Ishikawa (cell line): ENCODE measurements at regions not wholly inside any gene's neighbourhood (a gene's known extent, or its start where the extent isn't known, plus 50 kb on each side); places are given as distances from the start of the nearest gene placed in this dataset.
A peak's percentile ranks its signal among the peaks of the same experiment; 100 is the strongest.

ENCODE experiments used
- CEBPB ChIP-seq: IDR thresholded peaks from 2 replicates; pipeline ENCODE4 v1.6.1; 2012
- CREB1 ChIP-seq: IDR thresholded peaks from 2 replicates; pipeline ENCODE4 v1.6.1; 2012; ENCODE audit warnings: low read depth
- EGR1 ChIP-seq: IDR thresholded peaks from 2 replicates; pipeline ENCODE4 v1.6.1; 2012
- EP300 ChIP-seq: IDR thresholded peaks from 2 replicates; pipeline ENCODE4 v1.6.1; 2012; ENCODE audit warnings: borderline replicate concordance
- FOXM1 ChIP-seq: IDR thresholded peaks from 2 replicates; pipeline ENCODE4 v1.6.1; 2012; ENCODE audit warnings: low read depth, borderline replicate concordance
- MAX ChIP-seq: IDR thresholded peaks from 2 replicates; pipeline ENCODE4 v1.6.1; 2012
- NFIC ChIP-seq: IDR thresholded peaks from 2 replicates; pipeline ENCODE4 v1.6.1; 2012
- RAD21 ChIP-seq: IDR thresholded peaks from 2 replicates; pipeline ENCODE4 v1.6.1; 2012; ENCODE audit warnings: low read depth
- REST ChIP-seq: IDR thresholded peaks from 2 replicates; pipeline ENCODE4 v1.6.1; 2012; ENCODE audit warnings: low read depth, mild to moderate bottlenecking
- TAF1 ChIP-seq: IDR thresholded peaks from 2 replicates; pipeline ENCODE4 v1.6.1; 2012; ENCODE audit warnings: low read depth, mild to moderate bottlenecking
- TCF12 ChIP-seq: IDR thresholded peaks from 2 replicates; pipeline ENCODE4 v1.6.1; 2012; ENCODE audit warnings: low read depth
- TEAD4 ChIP-seq: IDR thresholded peaks from 2 replicates; pipeline ENCODE4 v1.6.1; 2012
- USF1 ChIP-seq: IDR thresholded peaks from 2 replicates; pipeline ENCODE4 v1.6.1; 2012
- YY1 ChIP-seq: IDR thresholded peaks from 2 replicates; pipeline ENCODE4 v1.6.1; 2012; ENCODE audit warnings: low read depth
- ZBTB7A ChIP-seq: IDR thresholded peaks from 2 replicates; pipeline ENCODE4 v1.6.1; 2012; ENCODE audit warnings: low read depth

- TF ChIP-seq NFIC (peak; percentile 86), RAD21 (no peak)
Observed at GRCh38 chr17:68195667-68196393, 52.0 kb upstream of the AMZ2 start.

GRCh38 chr17:68196394-68197090 is 51.3 kb upstream of the AMZ2 start:
- TF ChIP-seq ZBTB7A (0 out of 2 replicates have a peak, but pooled peaks have one; percentile 29), REST (no peak), TAF1 (no peak), EP300 (no peak), MAX (peak; percentile 2; the same call in 1 of the 2 replicates), FOXM1 (no peak), YY1 (no peak), TCF12 (no peak), CEBPB (no peak), RAD21 (no peak), EGR1 (no peak), USF1 (no peak)

- no peak for TF ChIP-seq YY1
- no peak for TF ChIP-seq NFIC
- TF ChIP-seq TAF1, result no peak
- TF ChIP-seq FOXM1, result no peak
- TF ChIP-seq MAX, result no peak
- no peak for TF ChIP-seq TEAD4
- no peak for TF ChIP-seq TCF12
- TF ChIP-seq USF1, result no peak
- TF ChIP-seq ZBTB7A, result no peak; the same call in 1 of the 2 replicates
- no peak for TF ChIP-seq CREB1
- no peak for TF ChIP-seq REST
- no peak for TF ChIP-seq EP300
- TF ChIP-seq CEBPB, result no peak
- TF ChIP-seq RAD21, result no peak
- no peak for TF ChIP-seq EGR1
Observed at GRCh38 chr17:68197091-68197996, 50.5 kb upstream of the AMZ2 start.

GRCh38 chr17:68197997-68198930 is 49.6 kb upstream of the AMZ2 start:
- TF ChIP-seq FOXM1 (no peak), ZBTB7A (no peak), MAX (no peak), USF1 (no peak), TCF12 (no peak), YY1 (no peak), EGR1 (no peak)
